Thyroid gland (tissue), 4 donors: ENCODE measurements at regions not wholly inside any gene's neighbourhood (a gene's known extent, or its start where the extent isn't known, plus 50 kb on each side); places are given as distances from the start of the nearest gene placed in this dataset.

Experiments used
- CTCF ChIP-seq, 6 experiments: fragments of 200-600 bp in 3 of 6; fragments of 450-650 bp in 3 of 6; sonication (generic) in 3 of 6; IDR thresholded peaks; one replicate each; pipeline ENCODE4 v1.5.1; 2016 to 2019; ENCODE audit warnings: antibody characterized with exemption in 6 of 6, mild to moderate bottlenecking in 2 of 6, inconsistent platforms in 1 of 6, moderate library complexity in 1 of 6
- POLR2A ChIP-seq, 2 donors: fragments of 450-650 bp; IDR thresholded peaks; one replicate each; pipeline ENCODE4 v1.6.1; 2017; ENCODE audit warnings: antibody characterized with exemption in 2 of 2, mild to moderate bottlenecking in 2 of 2, moderate library complexity in 1 of 2

- no peak for TF ChIP-seq POLR2A (IDR thresholded peaks at IDR 0.05)
- TF ChIP-seq CTCF (IDR thresholded peaks at IDR 0.05), result no peak
Measured at GRCh38 chr2:157971702-157972101, 95.6 kb upstream of the ACVR1 start.
